SH-SY5Y (cell line): ENCODE measurements at regions not wholly inside any gene's neighbourhood (a gene's known extent, or its start where the extent isn't known, plus 50 kb on each side); places are given as distances from the start of the nearest gene placed in this dataset.

Experiments
- GATA2 ChIP-seq: IDR thresholded peaks from 2 replicates; pipeline ENCODE4 v1.6.1; 2011; ENCODE audit warnings: mild to moderate bottlenecking, low read depth, low read length
- GATA3 ChIP-seq: IDR thresholded peaks from 2 replicates; pipeline ENCODE4 v1.6.1; 2011; ENCODE audit warnings: low read depth, mild to moderate bottlenecking, low read length, moderate library complexity

GRCh38 chr10:64586934-64587503 is 1065.8 kb downstream of the REEP3 start:
- TF ChIP-seq GATA2: no peak
- no peak for TF ChIP-seq GATA3
